Daoy (cell line): ENCODE measurements at regions not wholly inside any gene's neighbourhood (a gene's known extent, or its start where the extent isn't known, plus 50 kb on each side); places are given as distances from the start of the nearest gene placed in this dataset.

Source experiments
- DNase-seq: peaks from one replicate; pipeline ENCODE4 v3.0.0-alpha.2; 2015; ENCODE audit warnings: low read depth

GRCh38 chr4:62899646-62900364 is 1509.4 kb downstream of the TECRL start:
- no peak for DNase-seq

- DNase-seq: no peak
Measured at GRCh38 chr4:62898115-62898514, 1511.1 kb downstream of the TECRL start.

DNA sequence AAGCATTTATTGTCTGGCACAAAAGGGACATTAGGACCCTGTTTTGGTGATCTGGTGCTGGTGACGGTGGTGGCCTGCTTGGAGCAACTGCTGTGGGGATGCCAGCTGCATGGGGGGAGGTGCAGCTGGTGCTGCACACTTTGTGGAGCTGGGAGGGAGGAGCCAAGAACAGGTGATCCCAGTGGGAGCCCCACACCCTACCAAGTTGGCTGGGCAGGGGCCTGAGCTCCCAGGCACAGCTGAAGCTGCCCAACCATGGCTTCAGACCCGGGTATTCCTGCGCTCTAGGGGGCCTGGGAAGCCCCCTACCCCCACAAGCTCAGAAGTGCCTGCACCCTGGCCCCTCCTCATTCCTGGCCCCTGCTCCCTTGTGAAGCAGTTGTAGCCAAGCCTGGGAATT is 1512.5 kb downstream of the TECRL start:
- DNase-seq: no peak

DNA sequence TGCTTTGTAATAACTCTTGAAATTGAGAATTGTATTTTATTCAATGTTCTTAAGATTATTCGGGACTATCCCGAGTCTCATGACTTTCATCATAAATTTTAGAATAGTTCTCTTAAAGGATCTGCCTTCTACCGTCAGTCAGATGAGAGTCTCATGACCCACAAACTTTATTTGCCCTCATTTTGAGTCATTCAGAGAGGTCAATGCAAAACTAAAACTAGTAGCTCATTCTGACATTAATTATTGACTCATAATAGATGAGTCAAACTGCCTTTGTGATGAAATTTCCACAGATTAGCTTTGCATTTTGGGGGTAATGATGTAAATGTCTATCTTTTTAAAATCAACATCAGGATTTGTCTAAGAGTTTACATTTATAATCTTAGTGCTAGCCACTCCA is 1527.3 kb downstream of the TECRL start:
- DNase-seq: no peak

DNA sequence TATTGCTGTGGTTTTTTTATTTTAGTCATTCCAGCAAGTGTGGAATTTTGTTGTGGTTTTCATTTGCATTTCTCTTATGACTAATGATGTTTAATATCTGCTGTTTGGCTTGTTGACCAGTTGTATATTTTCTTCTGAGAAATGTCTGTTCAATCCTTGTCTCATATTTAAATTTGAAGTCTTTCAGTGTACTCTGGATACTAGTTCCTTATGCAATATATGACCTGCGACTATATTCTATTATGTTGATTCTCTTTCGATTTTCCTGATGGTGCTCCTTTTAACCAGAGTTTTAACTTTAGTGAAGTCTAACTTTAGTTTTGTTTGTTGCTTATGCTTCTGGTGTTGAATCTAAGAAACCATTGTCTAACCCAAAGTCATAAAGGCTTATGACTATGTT is 1528.0 kb downstream of the TECRL start:
- DNase-seq: no peak

DNA sequence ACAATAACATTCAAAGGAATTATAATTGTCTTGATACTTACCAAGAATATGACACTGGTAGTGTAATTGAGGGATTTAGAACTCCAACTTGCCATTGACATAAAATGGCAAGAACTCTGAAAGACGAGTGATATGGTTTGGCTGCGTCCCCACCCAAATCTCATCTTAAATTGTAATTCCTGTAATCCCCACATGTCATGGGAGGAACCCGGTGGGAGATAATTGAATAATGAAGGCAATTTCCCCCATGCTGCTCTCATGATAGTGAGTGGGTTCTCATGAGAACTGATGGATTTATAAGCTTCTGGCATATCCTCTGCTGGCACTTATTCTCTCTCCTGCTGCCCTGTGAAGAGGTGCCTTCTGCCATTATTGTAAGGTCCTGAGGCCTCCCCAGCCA is 1536.4 kb downstream of the TECRL start:
- no peak for DNase-seq

DNA sequence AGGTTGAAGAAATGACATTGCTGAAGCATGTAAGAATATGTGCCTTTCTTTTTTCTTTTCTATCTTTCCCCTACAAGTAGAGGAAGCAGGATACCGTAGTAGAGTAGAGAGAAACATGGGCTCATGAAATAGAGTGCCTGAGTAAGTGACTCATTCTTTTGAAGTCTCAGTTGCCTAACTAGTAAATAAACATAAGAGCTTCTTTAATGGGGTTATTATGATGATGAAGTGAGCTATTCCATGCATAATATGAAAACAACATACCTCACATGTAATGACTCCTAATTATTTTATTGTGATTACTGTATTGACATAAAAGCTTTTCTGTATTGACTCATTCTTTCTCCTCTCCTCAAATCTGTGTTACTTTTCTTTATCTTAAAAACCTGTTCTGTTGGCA is 1538.2 kb downstream of the TECRL start:
- no peak for DNase-seq

DNA sequence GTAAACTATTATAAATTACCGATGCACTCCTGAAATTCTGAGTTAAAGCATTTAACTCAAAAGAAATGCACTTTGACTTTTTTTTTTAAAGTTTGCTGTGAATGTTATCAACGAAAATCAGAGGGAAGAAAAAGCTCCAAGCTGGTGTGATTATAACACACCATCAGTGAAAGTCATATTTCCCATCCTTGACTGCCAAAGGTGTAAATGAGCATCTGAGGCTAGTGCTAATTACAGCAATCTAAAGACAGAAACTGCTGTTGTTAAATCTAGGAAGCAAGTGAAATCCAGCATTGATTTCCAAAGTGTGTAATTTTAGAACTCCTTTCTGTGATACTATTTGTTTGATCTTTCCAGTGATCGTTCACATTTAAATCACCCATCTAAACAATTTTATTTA is 1538.8 kb downstream of the TECRL start:
- no peak for DNase-seq

GRCh38 chr4:62865261-62865660 is 1544.0 kb downstream of the TECRL start:
- DNase-seq: no peak

GRCh38 chr4:62849696-62850095 is 1559.6 kb downstream of the TECRL start:
- no peak for DNase-seq

- DNase-seq: no peak
Measured at GRCh38 chr4:62835631-62836030, 1573.6 kb downstream of the TECRL start.

GRCh38 chr4:62822306-62822705 is 1586.9 kb downstream of the TECRL start:
- DNase-seq: no peak

DNA sequence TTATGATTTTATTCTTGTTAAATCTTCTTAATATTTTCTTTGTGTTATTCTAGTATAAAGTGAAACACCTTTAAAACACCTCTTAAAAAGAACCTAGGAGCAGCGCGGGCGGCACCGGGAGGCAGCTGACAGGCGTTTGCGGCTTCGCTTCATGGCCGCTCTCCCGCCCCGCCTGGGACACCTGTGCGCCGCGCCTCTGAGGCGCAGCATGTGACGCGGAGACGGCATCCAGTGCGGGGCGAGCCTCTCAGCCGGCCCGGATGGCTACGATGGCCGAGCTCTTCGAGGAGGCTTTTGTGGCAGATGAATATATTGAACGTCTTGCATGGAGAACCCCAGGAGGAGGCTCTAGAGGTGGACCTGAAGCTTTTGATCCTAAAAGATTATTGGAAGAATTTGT is 1592.7 kb downstream of the TECRL start:
- no peak for DNase-seq

DNA sequence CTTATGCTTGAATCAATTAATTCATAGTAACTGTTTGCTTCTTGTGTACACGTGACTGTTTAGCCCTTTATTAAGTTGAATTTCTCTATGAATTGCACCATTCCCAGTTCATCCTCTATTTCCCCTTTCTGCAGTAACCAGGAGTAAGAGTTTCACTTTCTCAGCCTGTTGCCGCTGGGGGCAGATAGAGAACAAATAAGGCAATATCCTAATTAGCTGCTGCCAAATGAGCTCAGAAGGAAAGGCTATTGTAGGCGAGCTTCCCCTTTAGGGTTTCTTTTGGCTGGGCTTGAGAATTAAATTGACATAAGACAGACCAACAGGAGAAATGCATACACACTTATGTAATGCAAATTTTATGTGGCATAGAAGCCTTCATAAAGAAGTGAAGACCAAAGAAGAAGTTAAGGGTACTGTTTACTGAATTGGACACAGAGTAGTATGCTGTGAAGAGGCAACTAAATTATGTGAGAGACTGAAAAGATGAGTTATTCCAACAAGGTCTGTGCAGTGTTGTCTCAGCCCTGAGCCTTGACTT is 1594.7 kb downstream of the TECRL start:
- DNase-seq: no peak

- no peak for DNase-seq
Measured at GRCh38 chr4:62806816-62807215, 1602.4 kb downstream of the TECRL start.

- no peak for DNase-seq
Measured at GRCh38 chr4:62804075-62804474, 1603.9 kb downstream of the ADGRL3 start.

GRCh38 chr4:62797221-62797620 is 1597.1 kb downstream of the ADGRL3 start:
- DNase-seq: no peak

GRCh38 chr4:62791386-62791785 is 1591.3 kb downstream of the ADGRL3 start:
- no peak for DNase-seq

DNA sequence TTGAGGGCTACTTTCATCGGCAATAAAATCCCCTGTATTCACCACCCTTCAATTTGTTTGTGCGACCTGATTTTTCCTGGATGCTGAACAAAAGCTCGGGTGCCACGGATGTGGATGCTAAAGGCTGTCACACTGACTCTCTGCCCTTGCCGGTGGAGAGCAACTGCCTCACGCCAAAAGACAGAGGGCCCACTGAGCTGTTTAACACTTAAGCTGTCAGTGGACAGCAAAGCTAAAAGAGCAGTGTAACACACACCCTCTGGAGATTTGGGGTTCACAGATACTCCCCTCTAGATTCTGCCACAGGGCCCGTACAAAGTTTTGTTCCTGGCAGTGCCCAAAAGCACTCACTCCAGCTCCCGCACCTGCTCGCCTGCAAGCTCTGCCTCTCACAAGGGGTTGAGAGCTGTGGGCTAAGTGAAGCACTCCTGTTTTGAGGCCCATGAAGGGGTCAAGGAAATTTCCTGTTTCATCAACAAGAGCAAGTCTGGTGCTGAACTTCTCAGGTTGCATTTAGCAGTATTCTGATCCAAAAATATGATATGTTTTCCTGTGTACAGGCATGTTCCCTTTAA is 1571.9 kb downstream of the ADGRL3 start:
- DNase-seq: no peak

- no peak for DNase-seq
Measured at GRCh38 chr4:62740296-62740695, 1540.2 kb downstream of the ADGRL3 start.

- no peak for DNase-seq
Measured at GRCh38 chr4:62717154-62717553, 1517.0 kb downstream of the ADGRL3 start.

DNA sequence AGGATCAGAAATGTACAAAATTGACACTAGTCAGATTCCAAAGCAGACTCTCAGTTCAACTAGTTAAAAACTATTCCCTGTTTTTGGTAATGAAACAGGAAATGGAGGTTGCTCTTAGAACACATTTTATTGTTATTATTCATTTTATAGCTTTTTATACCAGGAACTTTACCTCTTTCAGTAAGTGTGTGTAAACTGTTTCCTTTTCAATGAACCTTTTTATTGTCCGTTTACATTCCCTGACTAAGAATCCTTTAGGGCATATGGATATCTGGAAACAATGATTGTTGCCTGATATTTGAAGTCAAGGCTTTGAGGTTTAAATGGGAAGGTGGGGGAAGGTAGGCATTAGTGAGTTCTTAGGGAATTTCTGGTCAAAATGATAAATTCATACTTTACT is 1511.4 kb downstream of the ADGRL3 start:
- DNase-seq: no peak

DNA sequence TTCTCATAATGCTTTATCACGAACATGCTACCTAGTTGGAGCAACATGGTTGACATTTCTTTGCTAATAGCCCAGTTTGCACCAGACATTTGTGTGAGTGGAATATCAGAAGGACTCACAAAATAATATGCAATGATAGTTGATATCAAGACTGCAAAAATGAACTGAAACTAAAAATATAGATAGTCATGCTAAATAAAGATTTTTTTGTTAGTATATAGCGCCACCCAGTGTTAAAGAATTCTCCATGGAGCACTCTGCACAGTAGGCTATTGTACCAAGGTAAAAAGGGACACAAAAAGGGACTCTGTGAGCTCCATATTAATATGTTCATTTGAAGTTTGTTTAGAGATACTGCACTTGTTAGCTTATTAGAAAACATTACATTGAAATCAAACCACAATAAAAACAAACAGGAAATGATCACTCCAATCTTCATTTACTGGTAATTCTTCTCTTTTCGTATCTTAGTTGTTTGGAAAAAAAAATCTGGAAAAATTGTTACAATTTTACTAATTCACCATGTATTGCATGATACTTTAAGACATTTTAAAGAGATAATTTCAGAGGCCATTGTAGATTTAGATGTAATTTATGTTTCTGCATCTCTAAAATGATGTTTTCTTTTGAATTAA is 1509.6 kb downstream of the ADGRL3 start:
- DNase-seq: no peak
